Stimulated activated CD8-positive, alpha-beta memory T cell treated with anti-CD3 and anti-CD28 coated beads, Interleukin-2, amount 100 ng/mL, for 48 hours (primary cell): ENCODE measurements at regions not wholly inside any gene's neighbourhood (a gene's known extent, or its start where the extent isn't known, plus 50 kb on each side); places are given as distances from the start of the nearest gene placed in this dataset.

Experiments
- DNase-seq, 2 donors: peaks; one replicate each; pipeline ENCODE4 v3.0.0-alpha.2; 2020; ENCODE audit warnings: low read depth in 2 of 2

- no peak for DNase-seq
Measured at GRCh38 chr18:38045845-38046244, 480.2 kb upstream of the CELF4 start.

GRCh38 chr18:38042211-38042890, 476.8 kb upstream of the CELF4 start:
- no peak for DNase-seq

DNA sequence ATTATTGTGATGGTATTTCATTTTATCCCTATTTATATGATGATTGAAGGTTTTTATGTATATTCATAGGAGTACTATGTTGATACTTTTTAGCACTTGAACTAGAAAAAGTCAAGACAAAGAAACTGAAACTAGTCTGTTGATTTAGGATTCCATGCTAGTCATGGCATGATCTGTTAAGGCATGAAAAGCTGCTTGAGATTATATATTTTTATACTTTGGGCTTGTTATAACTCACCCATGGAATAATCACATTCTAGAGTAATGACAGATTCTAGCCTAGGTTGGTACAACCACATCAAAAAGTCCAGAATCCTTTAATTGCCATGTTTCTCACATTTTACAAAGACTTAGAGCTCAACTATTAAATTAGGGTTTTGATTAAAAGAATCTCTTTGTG, 472.6 kb upstream of the CELF4 start:
- no peak for DNase-seq

DNA sequence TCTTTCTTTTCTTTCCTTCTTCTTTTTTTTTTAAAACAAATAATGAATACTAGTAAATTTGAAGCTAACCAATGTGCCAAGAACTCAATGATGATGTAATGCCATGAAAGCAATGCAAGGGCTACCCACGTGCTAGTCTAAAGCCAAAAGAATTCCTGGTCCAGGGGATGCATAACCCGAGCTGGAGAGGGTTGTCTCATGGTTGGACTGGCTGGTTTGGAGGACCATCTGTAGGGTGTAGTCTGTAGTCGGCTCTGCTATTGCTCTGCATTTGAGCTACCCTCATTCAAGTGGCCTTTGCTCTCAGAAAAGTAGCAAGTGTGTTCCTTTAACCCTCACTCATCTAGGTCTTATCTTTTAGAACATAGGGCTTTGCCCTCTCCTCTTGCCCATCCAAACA, 469.6 kb upstream of the CELF4 start:
- DNase-seq, result no peak

- no peak for DNase-seq
Measured at GRCh38 chr18:38033282-38033681, 467.7 kb upstream of the CELF4 start.

DNA sequence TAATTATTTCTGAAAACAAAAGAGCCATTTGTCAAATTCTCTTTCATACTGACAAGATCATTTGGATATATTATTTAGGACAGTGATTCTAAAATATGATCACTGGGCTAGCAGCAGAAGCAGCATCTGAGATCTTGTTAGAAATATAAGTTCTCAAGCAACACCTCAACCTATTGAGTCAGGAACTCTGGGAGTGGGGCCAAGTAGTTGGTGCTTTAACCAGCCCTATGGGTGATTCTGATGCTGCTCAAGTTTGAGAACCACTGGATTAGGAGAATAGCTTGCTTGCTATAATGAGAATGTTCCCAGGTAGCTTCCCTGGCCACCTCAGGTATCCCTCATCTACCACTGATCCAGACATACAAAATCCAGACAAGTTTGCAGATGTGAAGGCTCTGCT, 466.9 kb upstream of the CELF4 start:
- DNase-seq, result no peak

- no peak for DNase-seq
Measured at GRCh38 chr18:38028946-38029345, 463.3 kb upstream of the CELF4 start.

DNA sequence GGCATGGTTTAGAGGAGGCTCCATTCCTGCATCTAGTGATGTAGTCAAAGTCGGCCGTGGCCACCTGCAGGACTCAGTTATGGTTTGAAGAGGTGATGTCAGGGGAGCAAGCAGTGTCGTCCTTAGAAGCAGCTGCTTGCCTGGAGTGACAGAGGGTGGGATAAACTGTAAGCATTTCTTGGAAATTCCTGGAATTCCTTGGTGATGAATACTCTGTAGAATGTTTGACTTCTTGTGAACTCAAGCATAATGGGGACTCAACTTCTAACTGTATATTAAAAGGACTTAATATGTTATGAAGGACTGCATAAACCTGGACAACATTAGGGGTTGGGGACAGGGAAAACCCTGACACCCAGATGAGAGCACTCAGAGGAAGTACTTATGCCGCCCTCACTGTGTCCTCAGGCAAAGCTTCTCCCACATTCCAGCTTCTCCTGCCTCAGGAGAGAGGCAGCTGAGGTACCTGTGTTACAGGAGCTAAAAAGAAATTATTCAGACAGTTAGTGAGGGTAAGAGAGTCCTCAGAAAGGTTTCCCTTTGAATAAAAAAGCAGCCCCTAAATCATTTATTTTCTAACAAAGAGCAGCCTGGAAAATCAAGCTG, 459.9 kb upstream of the CELF4 start:
- DNase-seq, result no peak

DNA sequence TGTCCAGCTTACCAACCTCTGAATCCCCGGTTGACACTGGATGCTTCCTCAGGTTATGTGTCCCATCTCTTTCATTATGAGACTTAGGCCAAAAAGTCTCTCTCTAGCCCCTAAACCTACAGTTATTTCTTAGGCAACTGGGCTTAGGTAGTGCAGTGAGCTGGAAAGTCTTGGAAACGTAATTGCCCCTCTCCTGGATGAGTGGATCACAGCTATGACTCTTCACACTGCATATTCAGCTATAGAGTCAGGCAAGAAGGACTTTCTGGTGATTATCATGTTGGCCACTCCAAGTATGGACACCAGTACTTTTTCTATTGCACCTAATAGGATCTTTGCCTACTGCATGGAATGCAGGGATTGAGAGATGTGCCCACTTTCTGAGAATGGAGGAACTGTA, 458.3 kb upstream of the CELF4 start:
- DNase-seq, result no peak

GRCh38 chr18:38022234-38022633, 456.6 kb upstream of the CELF4 start:
- no peak for DNase-seq

- no peak for DNase-seq
Measured at GRCh38 chr18:38019292-38019691, 453.7 kb upstream of the CELF4 start.

- no peak for DNase-seq
Measured at GRCh38 chr18:38010971-38011857, 445.6 kb upstream of the CELF4 start.

GRCh38 chr18:38010037-38010436, 444.4 kb upstream of the CELF4 start:
- no peak for DNase-seq

GRCh38 chr18:38009320-38009719, 443.7 kb upstream of the CELF4 start:
- DNase-seq, result no peak

DNA sequence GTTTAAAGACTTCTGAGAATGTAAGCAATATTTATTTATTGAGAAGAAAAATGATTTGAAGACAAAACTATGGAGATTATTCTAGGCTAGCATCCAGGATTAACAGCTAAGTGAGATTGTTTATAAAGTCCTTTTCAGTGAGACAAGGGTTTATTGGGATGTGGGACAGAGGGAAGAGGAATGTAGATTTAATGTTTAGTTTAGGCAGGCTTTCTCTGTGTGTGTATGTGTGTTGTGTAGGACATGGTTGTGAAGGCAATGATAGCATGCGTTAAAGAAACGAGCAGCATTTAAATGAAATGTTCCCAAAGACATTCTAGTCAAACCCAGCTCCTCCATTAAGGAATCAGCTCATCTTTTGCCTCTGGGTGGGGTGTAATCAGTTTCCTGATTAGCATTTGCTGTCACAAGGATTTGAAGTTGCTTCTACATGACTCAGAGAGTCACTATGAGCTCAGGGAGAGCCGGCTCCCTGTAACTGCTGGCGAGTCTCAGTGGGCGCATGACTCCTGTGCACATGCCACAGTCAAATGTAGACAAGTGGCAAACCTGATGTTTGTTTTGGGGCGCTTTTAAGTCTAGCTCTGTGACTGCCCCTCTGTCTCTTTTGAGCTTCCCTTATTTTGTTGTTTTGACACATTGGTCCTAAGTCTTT, 442.2 kb upstream of the CELF4 start:
- DNase-seq, result no peak

DNA sequence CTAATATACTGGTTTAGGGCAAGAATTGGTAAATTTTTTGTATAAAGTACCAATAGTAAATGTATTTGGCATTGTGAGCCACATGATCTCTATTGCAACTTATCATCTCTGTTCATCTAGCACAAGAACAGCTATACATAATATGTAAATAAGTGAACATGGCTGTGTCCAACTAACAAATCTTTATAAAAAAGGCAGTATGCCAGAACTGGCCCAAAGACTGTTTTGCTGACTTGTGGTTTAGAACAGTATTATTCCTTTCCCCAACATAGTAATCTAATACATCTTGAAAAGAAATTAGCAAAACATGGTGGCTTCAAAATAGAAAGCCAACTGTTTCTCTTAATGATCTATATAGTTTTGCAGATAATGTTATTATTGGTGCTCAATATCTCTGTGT, 441.4 kb upstream of the CELF4 start:
- DNase-seq, result no peak

DNA sequence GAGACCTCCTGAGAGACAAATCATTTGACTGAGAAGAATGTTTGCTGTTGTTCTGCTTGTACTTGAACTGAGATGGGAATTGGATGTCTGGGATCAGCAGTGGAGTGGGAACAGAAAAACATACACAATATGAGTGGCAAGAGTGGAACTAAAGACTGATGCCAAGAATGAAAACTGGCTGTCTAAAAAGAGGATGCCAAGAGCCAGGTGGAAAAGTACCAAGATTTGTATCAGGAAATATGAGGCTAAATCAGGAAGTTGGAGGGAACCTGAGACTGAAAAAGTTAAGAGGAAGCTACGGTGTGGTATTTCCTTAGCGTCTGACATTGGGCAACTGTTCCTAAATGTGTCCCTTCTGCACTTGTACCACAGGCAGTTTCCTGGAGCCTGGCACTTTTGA, 440.9 kb upstream of the CELF4 start:
- no peak for DNase-seq

DNA sequence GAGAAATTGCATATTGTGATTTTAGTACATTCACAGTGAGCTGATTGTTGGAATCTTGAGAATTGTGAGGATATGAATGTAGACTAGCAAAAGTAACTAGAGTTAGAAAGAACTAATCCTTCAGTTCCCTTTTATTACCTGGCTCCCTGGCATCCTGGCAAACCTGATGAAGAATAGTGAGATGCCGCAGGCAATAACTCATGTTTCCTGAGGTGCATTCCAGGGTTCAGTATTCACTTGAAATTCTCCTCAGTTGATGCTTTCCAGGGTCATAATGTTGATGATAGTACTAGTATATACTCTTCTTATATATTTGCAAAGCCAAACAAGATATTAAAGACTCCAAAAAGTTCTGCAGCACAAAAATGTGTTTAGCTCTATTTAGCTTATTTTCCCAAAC, 432.1 kb upstream of the CELF4 start:
- no peak for DNase-seq

DNA sequence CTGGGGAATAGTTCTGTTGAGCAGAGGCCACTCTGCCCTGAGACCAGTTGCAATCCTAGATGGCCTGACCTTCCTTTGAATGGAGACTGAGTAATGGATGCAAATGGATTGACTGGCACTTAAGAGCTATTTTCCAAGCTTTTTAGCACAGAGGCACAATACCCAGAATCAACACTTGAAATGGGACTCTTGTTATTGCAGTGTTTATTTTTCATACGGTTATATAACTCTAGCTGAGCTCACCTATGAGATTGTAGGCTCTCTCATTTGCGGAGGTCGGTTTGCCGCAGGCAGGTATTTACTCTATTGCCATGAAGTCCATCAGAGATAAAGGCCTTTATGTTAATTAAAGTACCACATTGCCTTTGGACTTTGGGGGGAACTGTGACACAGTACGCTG, 422.3 kb upstream of the CELF4 start:
- DNase-seq, result no peak

DNA sequence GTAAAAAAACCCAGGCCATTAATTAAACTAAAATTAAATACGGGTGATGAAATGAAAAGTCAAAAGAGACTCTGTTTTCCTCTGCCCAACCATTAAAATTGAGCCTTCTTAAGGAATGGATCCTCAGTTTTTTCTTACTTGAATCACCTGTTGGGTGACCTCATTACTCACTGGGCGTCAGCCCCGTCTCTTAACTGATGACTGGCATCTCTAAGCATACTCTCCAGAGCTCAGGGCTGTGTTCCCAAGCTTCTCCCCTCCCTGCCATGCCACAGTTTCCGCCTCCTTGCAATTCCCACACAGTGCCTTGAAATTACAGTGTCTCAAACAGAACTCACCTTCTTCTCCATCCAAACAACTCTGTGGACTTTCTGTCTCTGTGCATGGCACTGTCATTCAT, 421.1 kb upstream of the CELF4 start:
- no peak for DNase-seq

- no peak for DNase-seq
Measured at GRCh38 chr18:37985126-37985525, 419.5 kb upstream of the CELF4 start.

- no peak for DNase-seq
Measured at GRCh38 chr18:37980556-37980955, 415.0 kb upstream of the CELF4 start.
